Vagina (tissue), 2 donors: ENCODE measurements at regions not wholly inside any gene's neighbourhood (a gene's known extent, or its start where the extent isn't known, plus 50 kb on each side); places are given as distances from the start of the nearest gene placed in this dataset.

Experiments used
- POLR2A ChIP-seq, 2 donors: fragments of 450-650 bp; IDR thresholded peaks; one replicate each; pipeline ENCODE4 v1.6.1; 2017; ENCODE audit warnings: antibody characterized with exemption in 2 of 2, mild to moderate bottlenecking in 2 of 2, moderate library complexity in 2 of 2
- POLR2AphosphoS5 ChIP-seq, 2 donors: sonication (generic); formaldehyde crosslinking; IDR thresholded peaks; one replicate each; pipeline ENCODE4 v1.9.0; 2017; ENCODE audit warnings: antibody characterized with exemption in 2 of 2, mild to moderate bottlenecking in 2 of 2, low read depth in 1 of 2; ENCODE audit not compliant: insufficient read depth in 1 of 2
- TF ChIP-seq, protein P1 (sequence below), 3 experiments: fragments of 450-650 bp in 2 of 3; fragments of 200-600 bp in 1 of 3; sonication (generic) in 1 of 3; IDR thresholded peaks; one replicate each; pipeline ENCODE4 v1.5.1; 2017 to 2019; ENCODE audit warnings: antibody characterized with exemption in 3 of 3, mild to moderate bottlenecking in 2 of 3, moderate library complexity in 2 of 3

DNA sequence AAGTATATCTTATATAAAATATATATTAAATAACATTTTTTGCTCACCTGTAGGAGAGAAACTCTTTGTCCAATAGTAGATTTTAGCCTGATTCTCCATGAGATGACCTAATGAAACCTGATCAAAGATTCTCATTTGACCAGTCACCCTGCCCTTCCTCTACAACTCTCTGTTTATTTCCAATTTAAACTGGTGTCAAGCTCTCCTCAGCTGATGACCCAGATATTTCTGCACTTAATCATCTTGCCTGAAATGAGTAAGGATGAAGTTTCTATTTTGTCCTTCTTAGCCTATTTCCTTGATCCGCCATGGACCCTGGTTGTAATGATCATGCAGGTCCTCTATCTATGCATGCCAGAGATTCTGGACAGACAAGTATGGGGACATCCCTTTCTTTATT, 179.3 kb upstream of the FGF10 start:
- TF ChIP-seq, protein P1, sequence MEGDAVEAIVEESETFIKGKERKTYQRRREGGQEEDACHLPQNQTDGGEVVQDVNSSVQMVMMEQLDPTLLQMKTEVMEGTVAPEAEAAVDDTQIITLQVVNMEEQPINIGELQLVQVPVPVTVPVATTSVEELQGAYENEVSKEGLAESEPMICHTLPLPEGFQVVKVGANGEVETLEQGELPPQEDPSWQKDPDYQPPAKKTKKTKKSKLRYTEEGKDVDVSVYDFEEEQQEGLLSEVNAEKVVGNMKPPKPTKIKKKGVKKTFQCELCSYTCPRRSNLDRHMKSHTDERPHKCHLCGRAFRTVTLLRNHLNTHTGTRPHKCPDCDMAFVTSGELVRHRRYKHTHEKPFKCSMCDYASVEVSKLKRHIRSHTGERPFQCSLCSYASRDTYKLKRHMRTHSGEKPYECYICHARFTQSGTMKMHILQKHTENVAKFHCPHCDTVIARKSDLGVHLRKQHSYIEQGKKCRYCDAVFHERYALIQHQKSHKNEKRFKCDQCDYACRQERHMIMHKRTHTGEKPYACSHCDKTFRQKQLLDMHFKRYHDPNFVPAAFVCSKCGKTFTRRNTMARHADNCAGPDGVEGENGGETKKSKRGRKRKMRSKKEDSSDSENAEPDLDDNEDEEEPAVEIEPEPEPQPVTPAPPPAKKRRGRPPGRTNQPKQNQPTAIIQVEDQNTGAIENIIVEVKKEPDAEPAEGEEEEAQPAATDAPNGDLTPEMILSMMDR (IDR thresholded peaks at IDR 0.05), result no peak
- TF ChIP-seq POLR2AphosphoS5 (IDR thresholded peaks at IDR 0.05; ENCODE audit: insufficient read depth in 1 of 2, low read depth in 1 of 2) (no peak), POLR2A (IDR thresholded peaks at IDR 0.05) (no peak)
